Lower leg skin (tissue), 4 donors: ENCODE measurements at regions not wholly inside any gene's neighbourhood (a gene's known extent, or its start where the extent isn't known, plus 50 kb on each side); places are given as distances from the start of the nearest gene placed in this dataset.

Experiments used
- DNase-seq, 2 donors: peaks; one replicate each; pipeline ENCODE4 v3.0.0-alpha.2; 2019; ENCODE audit warnings: low spot score in 2 of 2
- H3K4me3 ChIP-seq: fragments of 200-600 bp; sonication (generic); 2 replicates; pipeline ENCODE4 v1.5.1; 2017; ENCODE audit warnings: mild to moderate bottlenecking, low read depth; ENCODE audit not compliant: poor library complexity, severe bottlenecking
- POLR2A ChIP-seq, 2 donors: fragments of 450-650 bp; IDR thresholded peaks; one replicate each; pipeline ENCODE4 v1.6.1; 2016 to 2017; ENCODE audit warnings: antibody characterized with exemption in 2 of 2, mild to moderate bottlenecking in 1 of 2, moderate library complexity in 1 of 2
- WGBS, 2 donors: methylation state at CpG; one replicate each; pipeline ENCODE4 v1.1.5; 2018; 5-methylcytosine and 5-hydroxymethylcytosine counted together
- intact Hi-C: fragments of 100-400 bp; cut with DNase I; formaldehyde crosslinking; loops from one replicate; pipeline ENCODE4 v1.15.0; 2023; ENCODE audit warnings: low total_unique reads
- TF ChIP-seq, protein P1 (sequence below), 3 donors: fragments of 450-650 bp; IDR thresholded peaks; one replicate each; pipeline ENCODE4 v1.5.1; 2016; ENCODE audit warnings: antibody characterized with exemption in 3 of 3, mild to moderate bottlenecking in 3 of 3, moderate library complexity in 2 of 3

DNA sequence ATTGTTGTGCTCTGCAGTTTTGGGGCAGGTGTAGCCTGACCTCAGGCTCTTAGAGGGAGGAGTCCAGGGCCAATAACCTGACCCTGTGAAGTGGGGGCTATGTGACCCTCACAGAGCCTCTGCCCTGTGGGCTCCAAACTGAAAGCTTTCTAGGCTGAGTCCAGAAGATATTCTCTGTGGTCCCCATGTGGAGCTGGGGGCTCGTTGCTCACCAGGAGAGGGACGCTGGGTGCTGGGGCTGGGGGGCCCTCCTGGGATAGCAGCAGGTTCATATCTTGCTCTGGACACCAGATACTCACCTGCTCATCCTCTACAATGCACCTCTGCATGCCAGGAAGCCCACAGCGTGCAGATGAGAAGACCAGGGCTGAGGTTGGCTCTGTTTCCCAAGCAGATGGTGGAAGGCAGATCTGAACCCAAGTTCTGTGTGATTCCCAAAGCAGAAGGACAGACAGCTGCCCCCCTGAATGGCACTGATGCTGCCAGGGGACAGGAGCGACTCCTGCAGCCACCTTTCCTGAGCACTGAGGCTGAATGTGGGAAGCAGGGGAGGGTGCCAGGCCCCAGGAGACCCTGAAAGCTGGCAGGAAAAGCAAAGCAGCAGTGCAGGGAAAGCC is 1022.0 kb downstream of the TBC1D22A start:
- H3K4me3 ChIP-seq = no peak overlapping the region
- TF ChIP-seq, protein P1, sequence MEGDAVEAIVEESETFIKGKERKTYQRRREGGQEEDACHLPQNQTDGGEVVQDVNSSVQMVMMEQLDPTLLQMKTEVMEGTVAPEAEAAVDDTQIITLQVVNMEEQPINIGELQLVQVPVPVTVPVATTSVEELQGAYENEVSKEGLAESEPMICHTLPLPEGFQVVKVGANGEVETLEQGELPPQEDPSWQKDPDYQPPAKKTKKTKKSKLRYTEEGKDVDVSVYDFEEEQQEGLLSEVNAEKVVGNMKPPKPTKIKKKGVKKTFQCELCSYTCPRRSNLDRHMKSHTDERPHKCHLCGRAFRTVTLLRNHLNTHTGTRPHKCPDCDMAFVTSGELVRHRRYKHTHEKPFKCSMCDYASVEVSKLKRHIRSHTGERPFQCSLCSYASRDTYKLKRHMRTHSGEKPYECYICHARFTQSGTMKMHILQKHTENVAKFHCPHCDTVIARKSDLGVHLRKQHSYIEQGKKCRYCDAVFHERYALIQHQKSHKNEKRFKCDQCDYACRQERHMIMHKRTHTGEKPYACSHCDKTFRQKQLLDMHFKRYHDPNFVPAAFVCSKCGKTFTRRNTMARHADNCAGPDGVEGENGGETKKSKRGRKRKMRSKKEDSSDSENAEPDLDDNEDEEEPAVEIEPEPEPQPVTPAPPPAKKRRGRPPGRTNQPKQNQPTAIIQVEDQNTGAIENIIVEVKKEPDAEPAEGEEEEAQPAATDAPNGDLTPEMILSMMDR (IDR thresholded peaks at IDR 0.05) = no peak
- TF ChIP-seq POLR2A (IDR thresholded peaks at IDR 0.05) = no peak
- 90 to 93% methylated on average over 4 of the region's 4 CpGs for WGBS, 2 donors
- intact Hi-C loops = no loop called here
- DNase-seq = peak in 1 of 2 donors; percentile 64

DNA sequence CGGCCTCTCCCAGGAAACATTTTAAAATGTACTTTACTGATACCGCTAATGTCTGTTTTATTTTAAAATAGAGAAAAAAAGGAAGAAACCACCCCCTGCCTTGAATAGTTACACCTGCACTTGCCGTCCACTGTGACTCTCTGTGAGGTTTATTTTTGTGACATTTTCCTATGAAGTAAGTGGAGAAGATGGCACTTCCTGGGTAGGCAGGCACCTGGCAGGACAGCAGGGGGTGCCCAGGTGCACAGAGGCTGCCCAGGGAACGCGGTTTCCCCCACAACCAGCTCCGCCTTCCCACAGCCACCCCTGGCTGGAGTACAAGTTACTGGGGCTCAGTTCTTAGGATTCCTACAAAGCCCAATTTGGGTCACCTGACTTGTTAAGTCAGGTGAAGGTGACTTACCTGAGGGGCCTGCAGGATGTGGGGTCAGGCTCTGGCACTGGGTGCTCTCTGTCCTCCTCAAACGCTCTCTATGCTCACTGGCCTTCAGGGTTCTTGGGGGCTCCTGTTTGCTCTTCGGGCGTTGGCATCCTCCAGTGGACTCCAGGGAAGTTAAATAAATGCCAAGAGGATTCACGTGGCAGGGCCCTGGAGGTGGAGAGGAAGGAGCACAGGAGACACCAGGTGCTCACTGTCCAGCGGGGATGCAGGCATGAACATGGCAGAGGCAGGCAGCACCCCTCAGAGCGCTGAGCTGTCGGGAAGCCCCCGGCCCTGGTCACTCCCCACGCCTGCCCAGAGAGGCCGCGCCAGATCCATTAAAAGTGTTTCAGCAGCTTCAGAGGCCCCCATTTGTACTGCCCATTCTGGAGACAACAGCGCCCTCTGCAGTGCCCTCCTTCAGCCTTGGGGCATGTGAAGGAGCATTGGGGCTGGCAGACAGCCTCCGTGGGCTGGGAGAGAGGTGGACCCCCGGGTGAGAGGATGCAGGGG is 1021.2 kb downstream of the TBC1D22A start:
- intact Hi-C loops = no loop called here
- WGBS, 2 donors = 81 to 87% methylated on average over 18 to 20 of the region's 20 CpGs
- H3K4me3 ChIP-seq = no peak overlapping the region
- no peak for TF ChIP-seq POLR2A (IDR thresholded peaks at IDR 0.05)
- TF ChIP-seq, protein P1 (IDR thresholded peaks at IDR 0.05) = no peak
- peak in 1 of 2 donors; percentile 67 for DNase-seq

DNA sequence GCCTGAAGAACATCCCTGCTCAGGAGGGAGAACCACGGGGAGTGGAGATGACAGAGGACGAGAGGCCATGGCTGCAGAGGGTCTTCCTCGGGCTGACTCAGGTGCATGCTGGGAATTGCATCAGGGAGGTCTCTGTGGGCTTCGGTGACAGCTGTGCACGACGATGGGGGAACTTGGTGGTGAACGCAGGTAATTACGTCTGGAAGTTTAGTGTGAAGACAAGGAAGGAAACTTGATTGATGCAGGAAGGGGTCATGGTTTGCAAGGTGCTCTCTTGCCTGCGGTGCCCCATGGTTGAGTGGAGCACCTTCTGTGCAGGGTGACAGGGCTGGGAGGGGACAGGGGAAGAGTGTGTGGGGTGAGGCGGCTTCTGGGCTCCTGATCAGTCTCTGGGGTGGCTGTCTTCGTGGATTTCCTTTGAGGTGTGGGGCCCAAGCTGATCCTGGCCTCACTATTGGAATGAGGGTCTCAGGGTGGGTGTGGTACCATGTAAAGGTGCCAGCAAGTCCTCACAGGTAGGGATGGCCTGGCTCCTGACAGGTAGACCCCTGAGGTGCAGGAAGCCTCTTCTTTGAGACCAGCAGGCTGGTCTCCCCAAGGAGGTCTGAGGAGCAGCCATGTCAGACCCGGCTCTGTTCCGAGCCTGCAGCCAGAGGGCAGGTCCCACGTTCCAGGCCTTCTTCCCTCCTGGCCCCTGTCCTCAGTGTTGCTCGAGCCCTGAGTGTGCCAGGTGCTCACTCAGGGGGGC is 1020.1 kb downstream of the TBC1D22A start:
- no peak for TF ChIP-seq POLR2A (IDR thresholded peaks at IDR 0.05)
- TF ChIP-seq, protein P1 (IDR thresholded peaks at IDR 0.05) = no peak
- DNase-seq = peak in 1 of 2 donors; percentile 48
- WGBS, 2 donors = 77 to 81% methylated on average over 13 of the region's 15 CpGs
- H3K4me3 ChIP-seq = no peak overlapping the region
- intact Hi-C loops = no loop called here

DNA sequence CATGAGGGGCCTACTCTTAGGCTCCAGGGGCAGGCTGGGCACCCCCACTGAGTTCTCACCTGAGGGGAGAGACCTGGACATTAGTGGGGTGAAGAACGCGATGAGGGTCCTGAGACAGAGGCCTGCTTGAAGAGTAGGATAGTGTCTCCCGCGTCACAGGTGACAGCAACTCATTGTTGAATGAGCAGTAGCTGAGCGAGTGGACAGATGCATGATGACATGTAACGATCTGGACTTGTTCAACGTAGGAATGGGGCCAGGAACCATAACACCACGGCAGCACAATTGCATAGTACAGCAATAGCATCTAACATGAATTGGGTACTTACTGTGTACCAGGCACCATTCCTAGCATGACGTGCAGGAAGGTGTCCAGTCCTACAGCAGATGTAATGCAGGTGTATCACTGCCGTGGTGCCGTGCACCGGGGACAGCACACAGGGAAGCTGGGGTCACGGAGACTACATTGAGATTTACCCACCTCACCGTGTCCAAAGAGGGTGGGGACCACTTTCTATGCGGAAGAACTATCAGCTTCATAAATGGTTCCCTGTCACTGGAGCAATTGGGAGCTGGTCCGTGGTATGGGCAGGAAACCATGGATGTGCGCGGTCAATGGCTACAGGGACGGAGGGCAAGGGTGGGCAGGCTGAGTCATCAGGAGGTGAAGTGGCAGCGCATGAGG is 1019.1 kb downstream of the TBC1D22A start:
- DNase-seq = peak in 1 of 2 donors; percentile 74
- 92% methylated on average over 20 of the region's 20 CpGs for WGBS, 2 donors
- TF ChIP-seq POLR2A (IDR thresholded peaks at IDR 0.05) = no peak
- TF ChIP-seq, protein P1 (IDR thresholded peaks at IDR 0.05) = no peak
- intact Hi-C loops = no loop called here
- H3K4me3 ChIP-seq = no peak overlapping the region

DNA sequence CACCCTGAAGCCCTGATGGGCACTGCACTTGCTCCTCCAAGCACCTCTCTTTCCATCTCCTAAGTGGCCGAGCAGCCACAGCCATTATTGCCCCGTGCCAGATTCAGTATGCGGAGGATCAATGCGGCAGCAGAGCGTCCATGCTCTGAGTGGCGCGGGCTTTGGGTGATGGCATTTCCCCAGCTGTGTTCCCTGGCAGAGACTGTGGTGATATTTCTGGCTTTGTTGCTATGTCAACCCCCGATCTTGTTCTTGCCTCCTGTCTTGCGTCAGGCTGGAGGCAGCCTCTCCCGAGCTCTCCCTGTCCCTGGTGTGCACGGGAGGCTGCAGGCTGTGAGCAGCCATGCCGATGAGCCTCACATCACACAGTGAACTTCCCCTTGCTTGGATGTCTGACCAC is 1018.6 kb downstream of the TBC1D22A start:
- intact Hi-C loops = no loop called here
- peak in 1 of 2 donors; percentile 78 for DNase-seq
- no peak overlapping the region for H3K4me3 ChIP-seq
- 92 to 93% methylated on average over 7 to 12 of the region's 12 CpGs for WGBS, 2 donors
- TF ChIP-seq, protein P1 (IDR thresholded peaks at IDR 0.05) = no peak
- TF ChIP-seq POLR2A (IDR thresholded peaks at IDR 0.05) = no peak
